OCI-LY3 (cell line): ENCODE measurements at regions not wholly inside any gene's neighbourhood (a gene's known extent, or its start where the extent isn't known, plus 50 kb on each side); places are given as distances from the start of the nearest gene placed in this dataset.

ENCODE experiments used
- CTCF ChIP-seq: fragments of 200-600, 300-600 bp; sonication (generic); IDR thresholded peaks from 2 replicates; pipeline ENCODE4 v1.5.1; 2014; ENCODE audit warnings: antibody characterized with exemption, low read length, low read depth
- EZH2phosphoT487 ChIP-seq: fragments of 200-600 bp; shearing (Covaris generic); IDR thresholded peaks from 2 replicates; pipeline ENCODE4 v1.6.1; 2018; ENCODE audit warnings: antibody characterized with exemption, mixed run types, low read depth

DNA sequence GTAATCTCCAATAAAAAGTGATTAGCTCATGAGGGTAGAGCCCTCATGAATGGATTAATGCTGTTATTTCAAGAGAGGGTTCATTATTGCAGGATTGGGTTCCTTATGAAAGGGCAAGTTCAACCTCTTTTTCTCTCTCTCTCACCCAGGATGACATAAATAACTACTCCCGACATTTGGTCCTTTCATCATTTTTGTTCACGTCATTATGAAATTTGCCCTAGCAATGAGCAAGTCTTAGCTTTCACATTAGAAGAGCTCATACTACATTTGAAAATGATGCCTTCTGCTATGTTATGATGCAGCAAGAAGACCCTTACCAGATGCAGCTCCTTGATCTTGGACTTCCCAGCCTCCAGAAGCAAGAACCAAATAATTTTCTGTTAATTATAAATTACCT, 152.5 kb downstream of the ICOS start:
- TF ChIP-seq CTCF = no peak
- TF ChIP-seq EZH2phosphoT487 = no peak
